MM.1S (cell line): ENCODE measurements at regions not wholly inside any gene's neighbourhood (a gene's known extent, or its start where the extent isn't known, plus 50 kb on each side); places are given as distances from the start of the nearest gene placed in this dataset.

ENCODE experiments used
- EZH2 ChIP-seq: fragments of 300-600 bp; sonication (generic); optimal IDR thresholded peaks from 2 replicates; pipeline ENCODE3; 2017; ENCODE audit warnings: low read depth, mild to moderate bottlenecking, antibody characterized with exemption, low read length, mixed read lengths
- EZH2phosphoT487 ChIP-seq: fragments of 300-600 bp; sonication (generic); IDR thresholded peaks from 2 replicates; pipeline ENCODE4 v1.6.1; 2018; ENCODE audit warnings: antibody characterized with exemption, low read length
- TF ChIP-seq, protein P1 (sequence below): fragments of 300-600 bp; sonication (generic); IDR thresholded peaks from 2 replicates; pipeline ENCODE4 v1.5.1; 2016; ENCODE audit warnings: antibody characterized with exemption, low read length, mixed read lengths

DNA sequence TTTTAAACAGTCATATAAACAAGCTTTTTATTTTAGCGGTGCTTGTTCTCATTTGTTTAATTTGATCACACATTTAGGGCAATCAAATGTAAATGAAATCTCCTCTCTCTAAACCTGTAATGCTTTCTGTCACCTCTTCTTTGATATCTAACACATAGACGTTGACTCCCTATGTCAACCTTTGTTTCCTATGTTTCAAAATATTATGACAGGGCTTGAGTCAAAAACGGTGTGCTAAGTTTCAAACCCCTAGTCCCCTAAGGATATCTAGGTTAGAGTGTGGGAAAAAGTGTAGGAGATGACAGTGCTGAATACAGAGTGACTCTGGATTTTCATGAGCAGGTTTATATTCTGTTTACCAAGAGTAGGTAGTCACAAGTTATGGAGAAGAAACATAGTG, 224.0 kb upstream of the CNKSR2 start:
- TF ChIP-seq, protein P1, sequence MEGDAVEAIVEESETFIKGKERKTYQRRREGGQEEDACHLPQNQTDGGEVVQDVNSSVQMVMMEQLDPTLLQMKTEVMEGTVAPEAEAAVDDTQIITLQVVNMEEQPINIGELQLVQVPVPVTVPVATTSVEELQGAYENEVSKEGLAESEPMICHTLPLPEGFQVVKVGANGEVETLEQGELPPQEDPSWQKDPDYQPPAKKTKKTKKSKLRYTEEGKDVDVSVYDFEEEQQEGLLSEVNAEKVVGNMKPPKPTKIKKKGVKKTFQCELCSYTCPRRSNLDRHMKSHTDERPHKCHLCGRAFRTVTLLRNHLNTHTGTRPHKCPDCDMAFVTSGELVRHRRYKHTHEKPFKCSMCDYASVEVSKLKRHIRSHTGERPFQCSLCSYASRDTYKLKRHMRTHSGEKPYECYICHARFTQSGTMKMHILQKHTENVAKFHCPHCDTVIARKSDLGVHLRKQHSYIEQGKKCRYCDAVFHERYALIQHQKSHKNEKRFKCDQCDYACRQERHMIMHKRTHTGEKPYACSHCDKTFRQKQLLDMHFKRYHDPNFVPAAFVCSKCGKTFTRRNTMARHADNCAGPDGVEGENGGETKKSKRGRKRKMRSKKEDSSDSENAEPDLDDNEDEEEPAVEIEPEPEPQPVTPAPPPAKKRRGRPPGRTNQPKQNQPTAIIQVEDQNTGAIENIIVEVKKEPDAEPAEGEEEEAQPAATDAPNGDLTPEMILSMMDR: no peak
- TF ChIP-seq EZH2 (no peak), EZH2phosphoT487 (no peak)
